Left ventricle myocardium inferior (tissue), 1 donor: ENCODE measurements at regions not wholly inside any gene's neighbourhood (a gene's known extent, or its start where the extent isn't known, plus 50 kb on each side); places are given as distances from the start of the nearest gene placed in this dataset.
"Not testable (repeated sequence)": the region's sequence is repeated elsewhere in the genome, so short reads cannot be mapped to it uniquely, and the experiment has no call there.

Experiments used
- DNase-seq: peaks from one replicate; pipeline ENCODE4 v3.0.0-alpha.2; 2020
- H3K27ac ChIP-seq: fragments of 200-600 bp; replicated peaks from 2 replicates; pipeline ENCODE4 v1.8.0; 2021
- H3K27me3 ChIP-seq: fragments of 200-600 bp; 2 replicates; pipeline ENCODE4 v1.8.0; 2021; ENCODE audit warnings: low read depth
- H3K36me3 ChIP-seq: fragments of 200-600 bp; 2 replicates; pipeline ENCODE4 v1.8.0; 2021
- H3K4me1 ChIP-seq: fragments of 200-600 bp; 2 replicates; pipeline ENCODE4 v1.8.0; 2021
- H3K4me3 ChIP-seq: fragments of 200-600 bp; 2 replicates; pipeline ENCODE4 v1.8.0; 2021; ENCODE audit warnings: mild to moderate bottlenecking, moderate library complexity
- H3K9me3 ChIP-seq: fragments of 200-600 bp; replicated peaks from 2 replicates; pipeline ENCODE4 v1.8.0; 2021
- CTCF ChIP-seq: fragments of 200-600 bp; IDR thresholded peaks from 2 replicates; pipeline ENCODE4 v1.8.0; 2021; ENCODE audit warnings: antibody characterized with exemption, mild to moderate bottlenecking, borderline replicate concordance
- intact Hi-C: fragments of 100-400 bp; cut with micrococcal nuclease; formaldehyde crosslinking; loops from one replicate; pipeline ENCODE4 v1.11.0; 2022
- donor health status: DM: no; HTN: yes; CAD: no; lungs with severe emphysema.

GRCh38 chr18:15164446-15164845 lies 416.5 kb downstream of the ANKRD30B start:
- H3K27ac ChIP-seq, H3K9me3 ChIP-seq, H3K36me3 ChIP-seq, H3K4me1 ChIP-seq, DNase-seq, intact Hi-C loops: not testable (repeated sequence)
- Histone ChIP-seq H3K27me3 (peaks cover 15% of the 10 kb centered on the region), H3K4me3 (peak overlapping the region; percentile 19)

- Histone ChIP-seq H3K4me3 (peak overlapping the region; percentile 19), H3K36me3 (no peaks in the 10 kb centered on the region), H3K9me3 (no peaks in the 10 kb centered on the region), H3K27me3 (peaks cover 15% of the 10 kb centered on the region), H3K4me1 (no peaks in the 10 kb centered on the region), H3K27ac (no peak overlapping the region)
- intact Hi-C loops, result no loop called here
- DNase-seq, result no peak
- TF ChIP-seq CTCF, result no peak
These were observed 417.1 kb downstream of the ANKRD30B start for GRCh38 chr18:15165048-15165447.

GRCh38 chr18:15193028-15193427 lies 445.1 kb downstream of the ANKRD30B start:
- H3K4me3 ChIP-seq, intact Hi-C loops, H3K36me3 ChIP-seq, H3K4me1 ChIP-seq, DNase-seq, H3K27ac ChIP-seq: not testable (repeated sequence)
- Histone ChIP-seq H3K9me3 (peaks cover 62% of the 10 kb centered on the region), H3K27me3 (peaks cover 18% of the 10 kb centered on the region)

GRCh38 chr18:15193813-15194212 lies 445.8 kb downstream of the ANKRD30B start:
- peaks cover 26% of the 10 kb centered on the region for H3K27me3 ChIP-seq
- H3K36me3 ChIP-seq, H3K4me1 ChIP-seq, H3K27ac ChIP-seq, intact Hi-C loops, DNase-seq, H3K4me3 ChIP-seq: not testable (repeated sequence)
- peaks cover 54% of the 10 kb centered on the region for H3K9me3 ChIP-seq

GRCh38 chr18:15197338-15198115 lies 449.6 kb downstream of the ANKRD30B start:
- intact Hi-C loops, H3K4me1 ChIP-seq, H3K27ac ChIP-seq, H3K36me3 ChIP-seq: not testable (repeated sequence)
- peak; percentile 25 for DNase-seq
- H3K9me3 ChIP-seq, result peaks cover 33% of the 10 kb centered on the region
- peaks cover 38% of the 10 kb centered on the region for H3K27me3 ChIP-seq
- H3K4me3 ChIP-seq, result peak overlapping the region; percentile 60

- peaks cover 4% of the 10 kb centered on the region for H3K4me1 ChIP-seq
- intact Hi-C loops, result no loop called here
- H3K27me3 ChIP-seq, result peaks cover 38% of the 10 kb centered on the region
- no peak for TF ChIP-seq CTCF
- DNase-seq, result no peak
- H3K9me3 ChIP-seq, result peaks cover 28% of the 10 kb centered on the region
- peak overlapping the region; percentile 60 for H3K4me3 ChIP-seq
- no peaks in the 10 kb centered on the region for H3K36me3 ChIP-seq
- H3K27ac ChIP-seq, result no peak overlapping the region
These were observed 450.1 kb downstream of the ANKRD30B start for GRCh38 chr18:15198116-15198389.
